Fibroblast of lung (primary cell): ENCODE measurements at regions not wholly inside any gene's neighbourhood (a gene's known extent, or its start where the extent isn't known, plus 50 kb on each side); places are given as distances from the start of the nearest gene placed in this dataset.

Experiments used
- EZH2 ChIP-seq: IDR thresholded peaks from 2 replicates; pipeline ENCODE4 v1.5.1; 2012; ENCODE audit warnings: low read length, control low read depth, mild to moderate bottlenecking; ENCODE audit errors: missing control alignments
- TF ChIP-seq, protein P1 (sequence below), 2 donors: IDR thresholded peaks in 1 of 2; conservative IDR thresholded peaks in 1 of 2; 1 replicate in 1 of 2; 2 replicates in 1 of 2; pipeline ENCODE4 v1.5.1; 2011 to 2012; ENCODE audit warnings: low read length in 2 of 2, control low read depth in 1 of 2, inconsistent platforms in 1 of 2, low read depth in 1 of 2, mild to moderate bottlenecking in 1 of 2

DNA sequence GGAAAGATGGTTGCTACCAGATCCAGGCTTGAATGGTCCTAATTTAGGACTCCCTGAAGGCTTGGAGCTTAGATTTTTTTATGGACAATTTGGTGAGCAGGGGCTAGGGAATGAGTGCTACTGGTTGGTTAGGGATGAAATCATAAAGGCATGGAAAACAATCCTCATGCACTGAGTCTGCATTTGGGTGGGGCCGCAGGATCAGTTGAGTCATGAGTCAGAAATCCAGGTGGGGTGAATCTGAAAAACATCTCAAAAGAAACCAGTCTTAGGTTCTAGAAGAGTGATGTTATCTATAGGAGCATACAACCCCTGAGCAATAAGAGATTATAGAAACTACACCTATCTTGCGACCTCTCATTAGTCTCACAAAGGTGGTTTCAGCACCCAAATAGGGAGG is 300.0 kb downstream of the KIF4B start:
- no peak for TF ChIP-seq EZH2
- TF ChIP-seq, protein P1, sequence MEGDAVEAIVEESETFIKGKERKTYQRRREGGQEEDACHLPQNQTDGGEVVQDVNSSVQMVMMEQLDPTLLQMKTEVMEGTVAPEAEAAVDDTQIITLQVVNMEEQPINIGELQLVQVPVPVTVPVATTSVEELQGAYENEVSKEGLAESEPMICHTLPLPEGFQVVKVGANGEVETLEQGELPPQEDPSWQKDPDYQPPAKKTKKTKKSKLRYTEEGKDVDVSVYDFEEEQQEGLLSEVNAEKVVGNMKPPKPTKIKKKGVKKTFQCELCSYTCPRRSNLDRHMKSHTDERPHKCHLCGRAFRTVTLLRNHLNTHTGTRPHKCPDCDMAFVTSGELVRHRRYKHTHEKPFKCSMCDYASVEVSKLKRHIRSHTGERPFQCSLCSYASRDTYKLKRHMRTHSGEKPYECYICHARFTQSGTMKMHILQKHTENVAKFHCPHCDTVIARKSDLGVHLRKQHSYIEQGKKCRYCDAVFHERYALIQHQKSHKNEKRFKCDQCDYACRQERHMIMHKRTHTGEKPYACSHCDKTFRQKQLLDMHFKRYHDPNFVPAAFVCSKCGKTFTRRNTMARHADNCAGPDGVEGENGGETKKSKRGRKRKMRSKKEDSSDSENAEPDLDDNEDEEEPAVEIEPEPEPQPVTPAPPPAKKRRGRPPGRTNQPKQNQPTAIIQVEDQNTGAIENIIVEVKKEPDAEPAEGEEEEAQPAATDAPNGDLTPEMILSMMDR (conservative IDR thresholded peaks at IDR 0.05 in 1 of 2, IDR thresholded peaks at IDR 0.05 in 1 of 2; ENCODE audit: low read depth in 1 of 2, low read length in 2 of 2) = no peak
